ENCODE measurements at regions not wholly inside any gene's neighbourhood (a gene's known extent, or its start where the extent isn't known, plus 50 kb on each side); places are given as distances from the start of the nearest gene placed in this dataset.
"Not testable (repeated sequence)": the region's sequence is repeated elsewhere in the genome, so short reads cannot be mapped to it uniquely, and the experiment has no call there.

DNA sequence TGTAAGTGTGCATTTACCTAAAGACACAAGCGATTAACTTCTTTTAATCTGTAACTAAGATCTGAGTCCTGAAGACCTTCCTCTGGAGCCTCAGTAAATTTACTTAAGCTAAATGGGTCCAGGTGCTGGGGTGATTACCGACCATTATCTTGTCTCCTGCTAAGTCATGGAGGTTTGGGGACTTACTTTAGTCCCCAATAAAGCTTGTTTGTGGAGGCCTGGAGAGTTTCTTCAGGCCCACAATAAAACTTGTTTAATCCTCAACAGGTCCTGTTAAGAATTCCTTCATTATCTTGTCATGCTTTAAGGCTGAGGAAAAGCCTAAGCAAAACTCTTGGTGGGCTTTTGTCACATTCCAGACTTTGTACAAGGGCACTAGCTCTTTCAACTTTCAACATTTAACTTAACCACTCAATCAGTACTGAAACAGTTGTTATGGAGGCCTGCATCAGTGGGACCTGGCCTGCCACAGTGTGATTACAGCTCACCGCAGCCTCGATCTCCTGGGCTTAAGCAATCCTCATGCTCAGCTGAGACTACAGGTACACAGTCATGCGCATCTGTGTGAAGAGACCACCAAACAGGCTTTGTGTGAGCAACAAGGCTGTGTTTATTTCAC, 84.0 kb downstream of the FMO4 start:
- Histone ChIP-seq H3K9me3 (ENCODE audit: control insufficient read depth in 2 of 2, insufficient read depth in 1 of 2, low read length in 1 of 2) (no peaks in the 10 kb centered on the region), H3K27ac (ENCODE audit: low read depth in 1 of 2, low read length in 1 of 2) (no peak overlapping the region), H3K36me3 (ENCODE audit: control insufficient read depth in 2 of 2, insufficient read depth in 2 of 2, low read length in 1 of 2) (no peaks in the 10 kb centered on the region), H3K4me1 (ENCODE audit: control insufficient read depth in 2 of 2, insufficient read depth in 2 of 2, low read length in 2 of 2) (no peaks in the 10 kb centered on the region), H3K4me3 (ENCODE audit: low read length in 2 of 2) (no peak overlapping the region), H3K27me3 (ENCODE audit: control insufficient read depth in 2 of 2, insufficient read depth in 1 of 2, low read length in 1 of 2) (no peaks in the 10 kb centered on the region)
- WGBS = 89% methylated on average over 5 of the region's 5 CpGs
- DNase-seq (ENCODE audit: low read depth in 6 of 9, low spot score in 9 of 9) = no peak

DNA sequence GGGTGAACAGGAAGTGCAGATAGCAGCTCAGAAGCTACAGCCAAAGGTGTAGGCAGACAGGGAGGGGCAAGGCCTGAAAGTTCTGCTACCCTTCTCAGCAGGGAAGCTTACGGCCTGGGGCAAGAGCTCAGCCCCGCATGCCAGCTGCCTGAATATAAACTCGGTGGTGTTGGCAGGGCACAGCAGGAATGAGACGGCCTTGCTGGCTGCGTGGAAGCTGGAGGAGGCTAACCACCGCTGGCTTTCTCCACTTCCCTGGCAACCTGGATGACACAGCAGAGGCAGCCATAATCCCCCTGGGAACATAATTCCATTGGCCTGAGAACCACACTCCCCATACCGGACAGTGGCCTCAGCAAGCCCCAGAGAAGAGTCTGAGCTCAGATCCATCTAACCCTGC, 81.9 kb upstream of the PRRC2C start:
- H3K9me3 ChIP-seq (ENCODE audit: control insufficient read depth in 2 of 2, insufficient read depth in 1 of 2, low read length in 1 of 2) = no peaks in the 10 kb centered on the region
- no peak overlapping the region for H3K27ac ChIP-seq (ENCODE audit: low read depth in 1 of 2, low read length in 1 of 2)
- H3K4me1 ChIP-seq (ENCODE audit: control insufficient read depth in 2 of 2, insufficient read depth in 2 of 2, low read length in 2 of 2) = no peaks in the 10 kb centered on the region
- no peaks in the 10 kb centered on the region for H3K27me3 ChIP-seq (ENCODE audit: control insufficient read depth in 2 of 2, insufficient read depth in 1 of 2, low read length in 1 of 2)
- no peaks in the 10 kb centered on the region for H3K36me3 ChIP-seq (ENCODE audit: control insufficient read depth in 2 of 2, insufficient read depth in 2 of 2, low read length in 1 of 2)
- WGBS = 82% methylated on average over 7 of the region's 7 CpGs
- DNase-seq (ENCODE audit: low read depth in 6 of 9, low spot score in 9 of 9) = no peak
- H3K4me3 ChIP-seq (ENCODE audit: low read length in 2 of 2) = no peak overlapping the region

DNA sequence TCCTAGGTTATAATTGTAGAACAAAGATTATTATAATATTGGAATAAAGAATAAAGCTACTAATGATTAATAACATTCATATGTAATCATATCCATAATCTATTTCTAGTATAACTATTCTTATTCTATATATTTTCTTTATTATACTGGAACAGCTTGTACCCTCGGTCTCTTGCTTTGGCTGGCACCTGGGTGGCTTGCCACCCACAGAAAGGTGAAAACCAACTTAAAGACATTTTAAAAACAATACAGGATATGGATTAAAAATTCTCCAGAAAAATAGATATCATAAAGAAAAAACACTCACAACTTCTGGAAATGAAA, 80.0 kb upstream of the PRRC2C start:
- no peak overlapping the region for H3K4me3 ChIP-seq (ENCODE audit: low read length in 2 of 2)

DNA sequence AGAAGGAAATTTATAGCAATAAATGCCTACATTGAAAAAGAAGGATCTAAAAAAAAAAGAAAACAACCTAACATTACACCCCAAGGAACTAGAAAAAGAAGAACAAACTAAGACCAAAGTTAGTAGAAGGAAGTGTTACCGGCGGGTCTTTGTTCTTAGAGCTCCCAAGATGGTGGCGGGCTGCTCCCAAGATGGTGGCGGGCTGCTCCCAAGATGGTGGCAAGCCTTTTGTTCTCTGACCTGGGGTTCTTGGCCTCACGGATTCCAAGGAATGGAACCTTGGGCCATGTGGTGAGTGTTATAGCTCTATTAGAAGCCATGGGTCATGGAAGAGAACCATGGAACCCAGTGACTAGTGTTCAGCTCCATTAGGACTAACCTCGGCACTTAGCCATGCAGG, 71.8 kb upstream of the PRRC2C start:
- not testable (repeated sequence) for H3K9me3 ChIP-seq (ENCODE audit: control insufficient read depth in 2 of 2, insufficient read depth in 1 of 2, low read length in 1 of 2); DNase-seq (ENCODE audit: low read depth in 6 of 9, low spot score in 9 of 9); H3K36me3 ChIP-seq (ENCODE audit: control insufficient read depth in 2 of 2, insufficient read depth in 2 of 2, low read length in 1 of 2); H3K27me3 ChIP-seq (ENCODE audit: control insufficient read depth in 2 of 2, insufficient read depth in 1 of 2, low read length in 1 of 2); H3K4me1 ChIP-seq (ENCODE audit: control insufficient read depth in 2 of 2, insufficient read depth in 2 of 2, low read length in 2 of 2); H3K4me3 ChIP-seq (ENCODE audit: low read length in 2 of 2); H3K27ac ChIP-seq (ENCODE audit: low read depth in 1 of 2, low read length in 1 of 2)
- WGBS = 96% methylated on average over 6 of the region's 6 CpGs

More for the DNA sequence above, 80.0 kb upstream of the PRRC2C start:
- no peaks in the 10 kb centered on the region for H3K4me1 ChIP-seq (ENCODE audit: control insufficient read depth in 2 of 2, insufficient read depth in 2 of 2, low read length in 2 of 2)
- DNase-seq (ENCODE audit: low read depth in 6 of 9, low spot score in 9 of 9) = no peak
- 94% methylated on average over 1 of the region's 1 CpG for WGBS
- no peaks in the 10 kb centered on the region for H3K36me3 ChIP-seq (ENCODE audit: control insufficient read depth in 2 of 2, insufficient read depth in 2 of 2, low read length in 1 of 2)
- no peaks in the 10 kb centered on the region for H3K9me3 ChIP-seq (ENCODE audit: control insufficient read depth in 2 of 2, insufficient read depth in 1 of 2, low read length in 1 of 2)
- H3K27ac ChIP-seq (ENCODE audit: low read depth in 1 of 2, low read length in 1 of 2) = no peak overlapping the region
- H3K27me3 ChIP-seq (ENCODE audit: control insufficient read depth in 2 of 2, insufficient read depth in 1 of 2, low read length in 1 of 2) = no peaks in the 10 kb centered on the region

DNA sequence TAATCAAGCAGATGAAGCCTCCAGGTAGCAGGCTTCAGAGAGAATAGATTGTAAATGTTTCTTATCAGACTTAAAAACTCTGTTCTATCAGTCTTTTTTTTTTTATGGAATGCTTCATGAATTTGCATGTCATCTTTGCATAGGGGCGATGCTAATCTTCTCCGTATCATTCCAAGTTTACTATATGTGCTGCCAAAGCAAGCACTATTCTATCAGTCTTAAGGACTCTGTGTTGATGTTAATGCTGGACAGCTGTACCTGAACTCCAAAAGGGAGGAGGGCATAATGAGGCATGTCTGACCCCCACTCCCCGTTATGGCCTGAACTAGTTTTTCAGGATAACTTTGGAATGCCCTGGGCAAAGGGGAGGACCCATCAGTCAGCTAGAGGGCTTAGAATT, 66.8 kb upstream of the PRRC2C start:
- no peaks in the 10 kb centered on the region for H3K36me3 ChIP-seq (ENCODE audit: control insufficient read depth in 2 of 2, insufficient read depth in 2 of 2, low read length in 1 of 2)
- no peaks in the 10 kb centered on the region for H3K4me1 ChIP-seq (ENCODE audit: control insufficient read depth in 2 of 2, insufficient read depth in 2 of 2, low read length in 2 of 2)
- WGBS = 95% methylated on average over 3 of the region's 3 CpGs

DNA sequence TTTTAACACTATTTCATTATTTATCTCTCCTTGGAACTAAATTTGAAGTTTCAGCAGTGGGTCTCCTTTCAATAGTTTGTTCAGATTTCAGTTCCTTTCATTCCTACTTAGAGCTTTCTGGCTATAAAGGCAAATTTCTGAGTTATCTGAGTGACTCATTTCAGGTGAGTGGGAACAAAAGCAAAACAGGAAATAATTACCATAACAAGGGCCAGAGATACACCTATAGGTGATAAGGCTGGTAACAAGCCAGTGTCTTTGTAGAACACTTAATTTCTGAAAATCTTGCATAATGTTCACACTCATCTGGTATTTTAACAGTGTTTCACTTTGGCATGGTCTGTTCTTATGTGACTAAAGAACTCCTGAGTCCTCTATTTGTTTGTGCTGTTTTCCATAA, 64.5 kb upstream of the PRRC2C start:
- Histone ChIP-seq H3K36me3 (ENCODE audit: control insufficient read depth in 2 of 2, insufficient read depth in 2 of 2, low read length in 1 of 2) (no peaks in the 10 kb centered on the region), H3K4me1 (ENCODE audit: control insufficient read depth in 2 of 2, insufficient read depth in 2 of 2, low read length in 2 of 2) (no peaks in the 10 kb centered on the region), H3K4me3 (ENCODE audit: low read length in 2 of 2) (no peak overlapping the region), H3K9me3 (ENCODE audit: control insufficient read depth in 2 of 2, insufficient read depth in 1 of 2, low read length in 1 of 2) (no peaks in the 10 kb centered on the region), H3K27ac (ENCODE audit: low read depth in 1 of 2, low read length in 1 of 2) (no peak overlapping the region), H3K27me3 (ENCODE audit: control insufficient read depth in 2 of 2, insufficient read depth in 1 of 2, low read length in 1 of 2) (no peaks in the 10 kb centered on the region)
- no peak for DNase-seq (ENCODE audit: low read depth in 6 of 9, low spot score in 9 of 9)

More for the DNA sequence above, 66.8 kb upstream of the PRRC2C start:
- Histone ChIP-seq H3K9me3 (ENCODE audit: control insufficient read depth in 2 of 2, insufficient read depth in 1 of 2, low read length in 1 of 2) (no peaks in the 10 kb centered on the region), H3K27ac (ENCODE audit: low read depth in 1 of 2, low read length in 1 of 2) (no peak overlapping the region), H3K27me3 (ENCODE audit: control insufficient read depth in 2 of 2, insufficient read depth in 1 of 2, low read length in 1 of 2) (no peaks in the 10 kb centered on the region), H3K4me3 (ENCODE audit: low read length in 2 of 2) (no peak overlapping the region)
- DNase-seq (ENCODE audit: low read depth in 6 of 9, low spot score in 9 of 9) = no peak

DNA sequence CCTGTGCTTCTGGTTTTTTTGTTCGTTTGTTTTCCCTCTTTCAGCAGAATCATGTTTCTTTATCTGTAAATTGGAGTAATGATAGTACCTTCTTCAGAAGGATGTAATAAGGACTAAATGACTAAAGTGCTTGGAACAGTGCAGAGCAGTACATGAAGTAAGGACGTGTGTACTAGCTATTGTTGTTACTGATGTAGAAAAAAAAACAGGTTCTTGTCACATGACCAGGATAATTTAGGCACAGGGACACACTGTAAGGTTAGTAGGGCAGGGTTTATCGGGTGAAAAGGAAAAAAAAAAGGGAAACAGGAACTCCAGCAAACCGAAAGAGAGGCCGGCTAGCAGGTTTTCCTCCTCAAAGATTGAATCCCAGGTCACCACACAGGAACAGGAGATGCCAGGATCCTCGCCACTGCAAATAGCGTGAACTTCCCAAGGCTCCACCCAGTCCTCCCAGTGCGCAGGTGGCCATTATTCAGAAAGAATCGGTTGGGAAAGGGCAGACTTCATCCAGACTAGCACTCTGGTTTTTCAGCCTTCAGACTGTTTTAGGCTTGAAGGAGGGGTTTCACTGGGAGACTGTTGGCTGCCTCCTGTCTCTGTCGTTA, 63.8 kb upstream of the PRRC2C start:
- Histone ChIP-seq H3K4me3 (ENCODE audit: low read length in 2 of 2) (no peak overlapping the region), H3K9me3 (ENCODE audit: control insufficient read depth in 2 of 2, insufficient read depth in 1 of 2, low read length in 1 of 2) (no peaks in the 10 kb centered on the region), H3K27ac (ENCODE audit: low read depth in 1 of 2, low read length in 1 of 2) (no peak overlapping the region), H3K27me3 (ENCODE audit: control insufficient read depth in 2 of 2, insufficient read depth in 1 of 2, low read length in 1 of 2) (no peaks in the 10 kb centered on the region), H3K36me3 (ENCODE audit: control insufficient read depth in 2 of 2, insufficient read depth in 2 of 2, low read length in 1 of 2) (no peaks in the 10 kb centered on the region), H3K4me1 (ENCODE audit: control insufficient read depth in 2 of 2, insufficient read depth in 2 of 2, low read length in 2 of 2) (no peaks in the 10 kb centered on the region)
- DNase-seq (ENCODE audit: low read depth in 6 of 9, low spot score in 9 of 9) = no peak
- 79% methylated on average over 10 of the region's 10 CpGs for WGBS

DNA sequence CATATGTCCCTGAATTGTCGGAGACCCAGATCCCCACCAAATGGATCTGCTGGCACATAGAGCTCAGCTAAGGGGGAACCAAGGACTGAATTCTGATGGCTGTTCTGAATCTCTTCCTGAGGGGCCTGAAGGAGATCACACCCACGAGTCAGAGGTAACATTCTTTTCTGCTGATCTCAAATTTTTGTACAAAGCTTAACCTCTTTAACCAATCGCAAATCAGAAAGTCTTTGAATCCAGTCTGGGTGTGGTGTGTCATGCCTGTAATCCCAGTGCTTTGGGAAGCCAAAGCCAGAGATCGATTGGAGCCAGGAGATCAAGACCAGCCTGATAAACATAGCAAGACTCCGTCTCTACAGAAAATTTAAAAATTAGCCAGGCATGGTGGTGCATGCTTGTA, 62.8 kb upstream of the PRRC2C start:
- 85% methylated on average over 5 of the region's 5 CpGs for WGBS

DNA sequence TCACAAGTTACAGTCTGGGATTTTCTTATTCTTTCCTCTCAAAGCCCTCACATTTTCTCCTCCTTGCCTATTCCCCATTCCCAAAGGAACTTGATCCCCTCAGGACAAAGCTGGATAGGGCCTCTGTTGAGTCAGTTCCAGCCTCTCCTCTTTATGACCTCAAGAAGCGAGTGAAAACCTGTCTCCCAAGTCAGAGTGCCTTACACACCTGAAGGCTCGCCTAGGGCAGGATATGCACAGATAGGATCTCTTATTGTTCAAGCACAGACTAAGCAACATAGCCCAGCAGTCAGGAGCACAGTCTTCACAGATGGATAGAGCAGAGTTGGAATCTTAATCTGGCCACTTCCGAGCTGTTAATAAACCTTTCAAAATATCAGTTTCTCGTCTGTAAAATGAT, 60.8 kb upstream of the PRRC2C start:
- H3K27me3 ChIP-seq (ENCODE audit: control insufficient read depth in 2 of 2, insufficient read depth in 1 of 2, low read length in 1 of 2) = no peaks in the 10 kb centered on the region
- H3K4me3 ChIP-seq (ENCODE audit: low read length in 2 of 2) = no peak overlapping the region
- no peak overlapping the region for H3K27ac ChIP-seq (ENCODE audit: low read depth in 1 of 2, low read length in 1 of 2)
- H3K4me1 ChIP-seq (ENCODE audit: control insufficient read depth in 2 of 2, insufficient read depth in 2 of 2, low read length in 2 of 2) = no peaks in the 10 kb centered on the region
- no peak for DNase-seq (ENCODE audit: low read depth in 6 of 9, low spot score in 9 of 9)
- 91% methylated on average over 4 of the region's 4 CpGs for WGBS
- H3K36me3 ChIP-seq (ENCODE audit: control insufficient read depth in 2 of 2, insufficient read depth in 2 of 2, low read length in 1 of 2) = no peaks in the 10 kb centered on the region
- H3K9me3 ChIP-seq (ENCODE audit: control insufficient read depth in 2 of 2, insufficient read depth in 1 of 2, low read length in 1 of 2) = no peaks in the 10 kb centered on the region

More for the DNA sequence above, 62.8 kb upstream of the PRRC2C start:
- Histone ChIP-seq H3K9me3 (ENCODE audit: control insufficient read depth in 2 of 2, insufficient read depth in 1 of 2, low read length in 1 of 2) (no peaks in the 10 kb centered on the region), H3K27me3 (ENCODE audit: control insufficient read depth in 2 of 2, insufficient read depth in 1 of 2, low read length in 1 of 2) (no peaks in the 10 kb centered on the region), H3K4me3 (ENCODE audit: low read length in 2 of 2) (no peak overlapping the region), H3K27ac (ENCODE audit: low read depth in 1 of 2, low read length in 1 of 2) (no peak overlapping the region), H3K36me3 (ENCODE audit: control insufficient read depth in 2 of 2, insufficient read depth in 2 of 2, low read length in 1 of 2) (no peaks in the 10 kb centered on the region), H3K4me1 (ENCODE audit: control insufficient read depth in 2 of 2, insufficient read depth in 2 of 2, low read length in 2 of 2) (no peaks in the 10 kb centered on the region)
- DNase-seq (ENCODE audit: low read depth in 6 of 9, low spot score in 9 of 9) = no peak

All from thymus (tissue), 11 donors.